A549 (cell line): ENCODE measurements at regions not wholly inside any gene's neighbourhood (a gene's known extent, or its start where the extent isn't known, plus 50 kb on each side); places are given as distances from the start of the nearest gene placed in this dataset.

ENCODE experiments used
- ATAC-seq, 2 experiments: fragments of 200-7000 bp in 1 of 2; fragments of >200 bp in 1 of 2; cut with Nextera tagmentation in 1 of 2; cut with Tn5 transposase in 1 of 2; 3 replicates each; pipeline versions ENCODE4 v1.8.0 to v1.9.1; 2018 to 2020; ENCODE audit warnings: mild to moderate bottlenecking in 1 of 2, moderate library complexity in 1 of 2
- CTCF ChIA-PET: fragments of 300-600 bp; sonication (Branson Sonifier 250); formaldehyde crosslinking; extraction: SDS; loops from one replicate; lab custom pipeline; 2021; ENCODE audit warnings: antibody characterized with exemption, inconsistent platforms; lab: Yijun Ruan, JAX
- POLR2A ChIA-PET: fragments of 350-600 bp; formaldehyde crosslinking; extraction: SDS; loops from one replicate; lab custom pipeline; 2021; ENCODE audit warnings: antibody characterized with exemption, inconsistent platforms; lab: Yijun Ruan, JAX
- DNase-seq, 2 experiments: peaks; one replicate each; pipeline versions ENCODE4 v3.0.0 to v3.0.0-alpha.2; 2011 to 2016; ENCODE audit warnings: low read depth in 1 of 2, low spot score in 1 of 2
- FAIRE-seq: peaks from 2 replicates; lab custom pipeline; 2011; peaks lifted over from hg19 to GRCh38; lab: Jason Lieb, UNC
- H3K27ac ChIP-seq, 2 experiments: fragments of >200 bp; sonication (Bioruptor Twin); formaldehyde crosslinking; 3 replicates each; pipeline ENCODE4 v1.5.1; 2016 to 2017
- H3K4me1 ChIP-seq: fragments of >200 bp; sonication (Bioruptor Twin); formaldehyde crosslinking; 3 replicates; pipeline ENCODE4 v1.6.1; 2016
- H3K4me2 ChIP-seq: fragments of >200 bp; sonication (Bioruptor Twin); formaldehyde crosslinking; 3 replicates; pipeline ENCODE4 v1.6.1; 2016
- H3K4me3 ChIP-seq: fragments of >200 bp; sonication (Bioruptor Twin); formaldehyde crosslinking; 3 replicates; pipeline ENCODE4 v1.5.1; 2016
- H3K9me3 ChIP-seq: fragments of >200 bp; sonication (Bioruptor Twin); formaldehyde crosslinking; 3 replicates; pipeline ENCODE4 v1.6.1; 2016
- ATOH8 ChIP-seq: fragments of 250-450 bp; sonication (Bioruptor Pico); IDR thresholded peaks from 2 replicates; pipeline ENCODE4 v1.5.0; 2020; ENCODE audit warnings: low read depth, mild to moderate bottlenecking, moderate library complexity
- BHLHE40 ChIP-seq: IDR thresholded peaks from 2 replicates; pipeline ENCODE4 v1.6.1; 2012; ENCODE audit warnings: low read depth, low read length, inconsistent platforms
- CHD2 ChIP-seq: fragments of 150-350 bp; IDR thresholded peaks from 2 replicates; pipeline ENCODE4 v1.6.1; 2014; ENCODE audit warnings: low read length; ENCODE audit not compliant: partially characterized antibody
- CHD4 ChIP-seq: fragments of 200-600 bp; sonication (generic); IDR thresholded peaks from 2 replicates; pipeline ENCODE4 v1.6.1; 2016; ENCODE audit warnings: antibody characterized with exemption, mild to moderate bottlenecking, borderline replicate concordance
- EP300 ChIP-seq, 2 experiments: fragments of >200 bp; sonication (Bioruptor Twin); formaldehyde crosslinking; IDR thresholded peaks; 2 replicates in 1 of 2; 3 replicates in 1 of 2; pipeline ENCODE4 v1.6.1; 2016 to 2017
- ESRRA ChIP-seq: fragments of 150-350 bp; IDR thresholded peaks from 2 replicates; pipeline ENCODE4 v1.6.1; 2014; ENCODE audit warnings: mild to moderate bottlenecking, low read length, borderline replicate concordance
- HOXB13 ChIP-seq: fragments of 250-450 bp; sonication (Bioruptor Pico); IDR thresholded peaks from 2 replicates; pipeline ENCODE4 v1.5.0; 2020; ENCODE audit warnings: low read depth, mild to moderate bottlenecking, moderate library complexity
- JUNB ChIP-seq: fragments of >200 bp; sonication (Bioruptor Twin); formaldehyde crosslinking; IDR thresholded peaks from 2 replicates; pipeline ENCODE4 v1.6.1; 2016
- KDM5A ChIP-seq: fragments of 200-600 bp; sonication (generic); IDR thresholded peaks from 2 replicates; pipeline ENCODE4 v1.6.1; 2016; ENCODE audit warnings: antibody characterized with exemption, mild to moderate bottlenecking
- MAFK ChIP-seq: fragments of 450-650 bp; IDR thresholded peaks from 2 replicates; pipeline ENCODE4 v1.6.1; 2014; ENCODE audit not compliant: partially characterized antibody
- MYC ChIP-seq: IDR thresholded peaks from 2 replicates; pipeline ENCODE4 v1.6.1; 2012; ENCODE audit warnings: mild to moderate bottlenecking, inconsistent platforms, low read length, improper control_type of control experiment, borderline replicate concordance
- NPAS2 ChIP-seq: fragments of 250-450 bp; sonication (Bioruptor Pico); IDR thresholded peaks from 2 replicates; pipeline ENCODE4 v1.8.0; 2022; ENCODE audit warnings: mild to moderate bottlenecking, moderate library complexity, borderline replicate concordance
- RARB ChIP-seq: fragments of 250-450 bp; sonication (Bioruptor Pico); IDR thresholded peaks from 2 replicates; pipeline ENCODE4 v1.8.0; 2021; ENCODE audit warnings: mild to moderate bottlenecking, moderate library complexity
- REST ChIP-seq: fragments of 200-600 bp; sonication (generic); IDR thresholded peaks from 2 replicates; pipeline ENCODE4 v1.6.1; 2016; ENCODE audit warnings: antibody characterized with exemption, mild to moderate bottlenecking, moderate library complexity
- RFX5 ChIP-seq: fragments of 450-650 bp; IDR thresholded peaks from 2 replicates; pipeline ENCODE4 v1.7.1; 2014; ENCODE audit warnings: antibody characterized with exemption, mild to moderate bottlenecking, moderate library complexity
- RNF2 ChIP-seq: fragments of 200-600 bp; sonication (generic); IDR thresholded peaks from 2 replicates; pipeline ENCODE4 v1.6.1; 2016; ENCODE audit warnings: low read depth, mild to moderate bottlenecking, antibody characterized with exemption, moderate library complexity, borderline replicate concordance
- SMC3 ChIP-seq: fragments of >200 bp; sonication (Bioruptor Twin); formaldehyde crosslinking; IDR thresholded peaks from 3 replicates; pipeline ENCODE4 v1.6.1; 2018; ENCODE audit warnings: inconsistent platforms
- TFCP2L1 ChIP-seq: fragments of 250-450 bp; sonication (Bioruptor Pico); IDR thresholded peaks from 2 replicates; pipeline ENCODE4 v1.5.0; 2021; ENCODE audit warnings: mild to moderate bottlenecking
- USF2 ChIP-seq: fragments of 450-650 bp; IDR thresholded peaks from 2 replicates; pipeline ENCODE4 v1.6.1; 2014; ENCODE audit warnings: antibody characterized with exemption
- ZC3H11A ChIP-seq: fragments of 450-650 bp; IDR thresholded peaks from 2 replicates; pipeline ENCODE4 v1.6.1; 2014; ENCODE audit warnings: antibody characterized with exemption, mild to moderate bottlenecking
- WGBS: methylation state at CpG from one replicate; pipeline ENCODE4 v1.1.6; 2017; ENCODE audit errors: missing lambda C conversion rate; 5-methylcytosine and 5-hydroxymethylcytosine counted together

- H3K4me2 ChIP-seq, result no peak overlapping the region
- POLR2A ChIA-PET, result no interaction called here
- TF ChIP-seq HOXB13 (CRISPR knock-in tag) (no peak), RFX5 (no peak), JUNB (no peak), SMC3 (no peak), RARB (CRISPR knock-in tag) (no peak), ZC3H11A (no peak), BHLHE40 (no peak), CHD2 (no peak), RNF2 (no peak), CHD4 (no peak), MAFK (no peak), KDM5A (no peak), TFCP2L1 (no peak), REST (no peak), NPAS2 (no peak)
- TF ChIP-seq, all 56 proteins: peak for 0
- H3K4me1 ChIP-seq, result no peaks in the 10 kb centered on the region
- no peaks in the 10 kb centered on the region for H3K9me3 ChIP-seq
- FAIRE-seq (no peak), ATAC-seq (no peak), DNase-seq (no peak)
- 75% methylated on average over 3 of the region's 3 CpGs for WGBS
- CTCF ChIA-PET, result interaction anchor here (1.5 kb wide), 1 partner anchor 11 kb away, joined by 3 read pairs; no protein-coding TSS in a partner anchor
- no peak overlapping the region for H3K4me3 ChIP-seq
- H3K27ac ChIP-seq, result no peak overlapping the region
These were observed 127.5 kb upstream of the WWC1 start for GRCh38 chr5:168163966-168164365.

- WGBS, result 35% methylated on average over 8 of the region's 9 CpGs
- POLR2A ChIA-PET, result interaction anchor here (0.6 kb wide), 1 partner anchor 21 kb away, joined by 3 read pairs; no protein-coding TSS in a partner anchor
- no peak overlapping the region for H3K4me2 ChIP-seq
- no peak for TF ChIP-seq MYC
- no peak for TF ChIP-seq RNF2
- no peak for TF ChIP-seq KDM5A
- TF ChIP-seq EP300 (IDR thresholded peaks at IDR 0.05), result no peak
- TF ChIP-seq USF2, result no peak
- TF ChIP-seq BHLHE40, result no peak
- TF ChIP-seq ESRRA, result no peak
- no peak for TF ChIP-seq ATOH8
- no peak for TF ChIP-seq JUNB
- H3K27ac ChIP-seq, result no peak overlapping the region
- ATAC-seq (no peak), DNase-seq (no peak), FAIRE-seq (no peak)
- H3K4me3 ChIP-seq, result no peak overlapping the region
- H3K9me3 ChIP-seq, result no peaks in the 10 kb centered on the region
- H3K4me1 ChIP-seq, result no peaks in the 10 kb centered on the region
- CTCF ChIA-PET, result no interaction called here
These were observed 126.1 kb upstream of the WWC1 start for GRCh38 chr5:168165221-168165914.
